WTC11 (cell line): ENCODE measurements at regions not wholly inside any gene's neighbourhood (a gene's known extent, or its start where the extent isn't known, plus 50 kb on each side); places are given as distances from the start of the nearest gene placed in this dataset.

ENCODE experiments used
- ATAC-seq: fragments of 200-7000 bp; cut with Tn5 transposase; 2 replicates; pipeline ENCODE4 v1.10.0; 2021; ENCODE audit warnings: mild to moderate bottlenecking, moderate library complexity
- CTCF ChIA-PET: fragments of 300-600 bp; sonication (Branson Sonifier 250); formaldehyde crosslinking; loops from one replicate; lab custom pipeline; 2021; ENCODE audit warnings: antibody characterized with exemption; lab: Charles Lee
- POLR2A ChIA-PET: fragments of 350-600 bp; sonication (Branson Sonifier 250); formaldehyde crosslinking; loops from one replicate; lab custom pipeline; 2021; ENCODE audit warnings: antibody characterized with exemption; lab: Charles Lee
- DNase-seq: peaks from one replicate; pipeline ENCODE4 v3.0.0; 2021; ENCODE audit warnings: low spot score
- H3K27ac Mint-ChIP-seq: 2 replicates; pipeline ENCODE4 v1.8.0; 2021; ENCODE audit warnings: mixed read lengths
- H3K27me3 Mint-ChIP-seq: 2 replicates; pipeline ENCODE4 v1.8.0; 2021; ENCODE audit warnings: low read depth, mild to moderate bottlenecking, moderate library complexity, mixed read lengths
- H3K36me3 Mint-ChIP-seq: 2 replicates; pipeline ENCODE4 v1.8.0; 2021; ENCODE audit warnings: mixed read lengths
- H3K4me1 Mint-ChIP-seq: 2 replicates; pipeline ENCODE4 v1.8.0; 2022; ENCODE audit warnings: mixed read lengths
- H3K4me3 Mint-ChIP-seq: 2 replicates; pipeline ENCODE4 v1.8.0; 2021; ENCODE audit warnings: mild to moderate bottlenecking, moderate library complexity, mixed read lengths
- H3K9me3 Mint-ChIP-seq: 2 replicates; pipeline ENCODE4 v1.8.0; 2021; ENCODE audit warnings: mixed read lengths
- CBFB ChIP-seq: sonication (generic); formaldehyde crosslinking; IDR thresholded peaks from 2 replicates; pipeline ENCODE4 v1.8.1; 2022; ENCODE audit warnings: mild to moderate bottlenecking, low read depth, missing genetic modification reagents
- FOXK1 ChIP-seq: sonication (generic); formaldehyde crosslinking; IDR thresholded peaks from 2 replicates; pipeline ENCODE4 v1.8.0; 2022; ENCODE audit warnings: mild to moderate bottlenecking, moderate library complexity, missing genetic modification reagents
- GABPB1 ChIP-seq: sonication (generic); formaldehyde crosslinking; IDR thresholded peaks from 2 replicates; pipeline ENCODE4 v1.8.1; 2023; ENCODE audit warnings: mild to moderate bottlenecking, missing genetic modification reagents
- GRHL2 ChIP-seq: fragments of 250-450 bp; sonication (Bioruptor Pico); IDR thresholded peaks from 2 replicates; pipeline ENCODE4 v1.8.0; 2022; ENCODE audit warnings: mild to moderate bottlenecking, moderate library complexity; ENCODE audit not compliant: insufficient replicate concordance, severe bottlenecking
- GTF2I ChIP-seq: fragments of 250-450 bp; sonication (Bioruptor Pico); conservative IDR thresholded peaks from 2 replicates; pipeline ENCODE4 v1.4.0; 2021; ENCODE audit warnings: mild to moderate bottlenecking
- JAZF1 ChIP-seq: fragments of 250-450 bp; sonication (Bioruptor Pico); IDR thresholded peaks from 2 replicates; pipeline ENCODE4 v1.9.0; 2021; ENCODE audit warnings: moderate library complexity, mild to moderate bottlenecking, inconsistent platforms
- JUN ChIP-seq: sonication (generic); formaldehyde crosslinking; IDR thresholded peaks from 2 replicates; pipeline ENCODE4 v1.8.0; 2023; ENCODE audit warnings: mild to moderate bottlenecking, missing genetic modification reagents
- MYBL2 ChIP-seq: sonication (generic); formaldehyde crosslinking; IDR thresholded peaks from 2 replicates; pipeline ENCODE4 v1.8.1; 2023; ENCODE audit warnings: mild to moderate bottlenecking, moderate library complexity, missing genetic modification reagents
- NFYB ChIP-seq: sonication (generic); formaldehyde crosslinking; conservative IDR thresholded peaks from 2 replicates; pipeline ENCODE4 v1.8.0; 2022; ENCODE audit warnings: low read depth, missing genetic modification reagents
- NR2C2 ChIP-seq: sonication (generic); formaldehyde crosslinking; IDR thresholded peaks from 2 replicates; pipeline ENCODE4 v1.8.0; 2022; ENCODE audit warnings: mild to moderate bottlenecking, missing genetic modification reagents
- OVOL2 ChIP-seq: fragments of 250-450 bp; sonication (Bioruptor Pico); IDR thresholded peaks from 2 replicates; pipeline ENCODE4 v1.9.0; 2021; ENCODE audit warnings: mild to moderate bottlenecking, borderline replicate concordance
- RORB ChIP-seq: fragments of 250-450 bp; sonication (Bioruptor Pico); IDR thresholded peaks from 2 replicates; pipeline ENCODE4 v1.9.0; 2021; ENCODE audit warnings: mild to moderate bottlenecking
- SMAD3 ChIP-seq: sonication (generic); formaldehyde crosslinking; IDR thresholded peaks from 2 replicates; pipeline ENCODE4 v1.8.0; 2022; ENCODE audit warnings: missing genetic modification reagents, mild to moderate bottlenecking, borderline replicate concordance
- SOX15 ChIP-seq: fragments of 250-450 bp; sonication (Bioruptor Pico); IDR thresholded peaks from 2 replicates; pipeline ENCODE4 v1.9.0; 2021; ENCODE audit warnings: mild to moderate bottlenecking
- TEAD4 ChIP-seq: sonication (generic); formaldehyde crosslinking; IDR thresholded peaks from 2 replicates; pipeline ENCODE4 v1.8.0; 2022; ENCODE audit warnings: mild to moderate bottlenecking, missing genetic modification reagents
- ZNF396 ChIP-seq: fragments of 250-450 bp; sonication (Bioruptor Pico); IDR thresholded peaks from 2 replicates; pipeline ENCODE4 v1.8.0; 2021; ENCODE audit warnings: mild to moderate bottlenecking, moderate library complexity, borderline replicate concordance
- ZNF671 ChIP-seq: fragments of 250-450 bp; sonication (Bioruptor Pico); IDR thresholded peaks from 2 replicates; pipeline ENCODE4 v1.8.0; 2021; ENCODE audit warnings: mild to moderate bottlenecking
- TF ChIP-seq, protein P1 (sequence below): sonication (generic); formaldehyde crosslinking; IDR thresholded peaks from 2 replicates; pipeline ENCODE4 v1.8.1; 2022; ENCODE audit warnings: low read depth, missing genetic modification reagents, borderline replicate concordance
- TF ChIP-seq, protein P2 (sequence below): fragments of 250-450 bp; sonication (Bioruptor Pico); IDR thresholded peaks from 2 replicates; pipeline ENCODE4 v2.1.2; 2022; ENCODE audit warnings: mild to moderate bottlenecking, moderate library complexity
- TF ChIP-seq, protein P3 (sequence below): fragments of 250-450 bp; sonication (Bioruptor Pico); IDR thresholded peaks from 2 replicates; pipeline ENCODE4 v1.9.0; 2021; ENCODE audit warnings: mild to moderate bottlenecking
- TF ChIP-seq, protein P4 (sequence below): sonication (generic); formaldehyde crosslinking; IDR thresholded peaks from 2 replicates; pipeline ENCODE4 v1.8.0; 2023; ENCODE audit warnings: missing genetic modification reagents, mild to moderate bottlenecking, borderline replicate concordance
- TF ChIP-seq, protein P5 (sequence below): fragments of 250-450 bp; sonication (Bioruptor Pico); IDR thresholded peaks from 2 replicates; pipeline ENCODE4 v1.8.0; 2021; ENCODE audit warnings: mild to moderate bottlenecking

DNA sequence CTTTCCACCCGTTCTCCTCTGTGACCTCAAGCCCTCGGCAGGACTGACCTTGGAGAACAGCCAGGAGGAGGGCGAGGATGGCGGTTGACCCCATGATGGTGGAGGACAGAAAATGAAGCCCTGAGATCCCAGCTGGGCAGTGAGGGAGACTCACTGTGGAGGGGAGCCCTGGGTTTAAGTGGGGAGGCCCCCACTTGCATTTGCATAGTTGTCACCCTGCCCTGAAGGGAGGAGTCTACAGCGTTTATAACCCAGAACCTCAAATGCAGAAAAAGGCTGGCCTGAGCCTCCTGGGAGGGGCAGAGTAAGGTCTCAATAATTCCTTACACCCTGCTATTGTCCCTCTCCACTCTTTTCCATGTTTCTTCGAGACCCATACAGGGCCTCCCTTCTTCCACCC is 1052.7 kb downstream of the TMEM121 start:
- CTCF ChIA-PET = no interaction called here
- peaks cover 86% of the 10 kb centered on the region for H3K9me3 Mint-ChIP-seq
- TF ChIP-seq, protein P1, sequence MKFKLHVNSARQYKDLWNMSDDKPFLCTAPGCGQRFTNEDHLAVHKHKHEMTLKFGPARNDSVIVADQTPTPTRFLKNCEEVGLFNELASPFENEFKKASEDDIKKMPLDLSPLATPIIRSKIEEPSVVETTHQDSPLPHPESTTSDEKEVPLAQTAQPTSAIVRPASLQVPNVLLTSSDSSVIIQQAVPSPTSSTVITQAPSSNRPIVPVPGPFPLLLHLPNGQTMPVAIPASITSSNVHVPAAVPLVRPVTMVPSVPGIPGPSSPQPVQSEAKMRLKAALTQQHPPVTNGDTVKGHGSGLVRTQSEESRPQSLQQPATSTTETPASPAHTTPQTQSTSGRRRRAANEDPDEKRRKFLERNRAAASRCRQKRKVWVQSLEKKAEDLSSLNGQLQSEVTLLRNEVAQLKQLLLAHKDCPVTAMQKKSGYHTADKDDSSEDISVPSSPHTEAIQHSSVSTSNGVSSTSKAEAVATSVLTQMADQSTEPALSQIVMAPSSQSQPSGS (CRISPR knock-in tag) = no peak
- TF ChIP-seq NFYB (CRISPR knock-in tag) (no peak), ZNF396 (CRISPR knock-in tag) (no peak), NR2C2 (CRISPR knock-in tag) (no peak), JUN (CRISPR knock-in tag) (no peak), GABPB1 (no peak), OVOL2 (no peak), RORB (CRISPR knock-in tag) (no peak), MYBL2 (no peak), SMAD3 (CRISPR knock-in tag) (no peak), CBFB (CRISPR knock-in tag) (no peak), TEAD4 (CRISPR knock-in tag) (no peak)
- TF ChIP-seq, protein P2, sequence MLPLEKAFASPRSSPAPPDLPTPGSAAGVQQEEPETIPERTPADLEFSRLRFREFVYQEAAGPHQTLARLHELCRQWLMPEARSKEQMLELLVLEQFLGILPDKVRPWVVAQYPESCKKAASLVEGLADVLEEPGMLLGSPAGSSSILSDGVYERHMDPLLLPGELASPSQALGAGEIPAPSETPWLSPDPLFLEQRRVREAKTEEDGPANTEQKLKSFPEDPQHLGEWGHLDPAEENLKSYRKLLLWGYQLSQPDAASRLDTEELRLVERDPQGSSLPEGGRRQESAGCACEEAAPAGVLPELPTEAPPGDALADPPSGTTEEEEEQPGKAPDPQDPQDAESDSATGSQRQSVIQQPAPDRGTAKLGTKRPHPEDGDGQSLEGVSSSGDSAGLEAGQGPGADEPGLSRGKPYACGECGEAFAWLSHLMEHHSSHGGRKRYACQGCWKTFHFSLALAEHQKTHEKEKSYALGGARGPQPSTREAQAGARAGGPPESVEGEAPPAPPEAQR (CRISPR knock-in tag) = no peak
- TF ChIP-seq, protein P3, sequence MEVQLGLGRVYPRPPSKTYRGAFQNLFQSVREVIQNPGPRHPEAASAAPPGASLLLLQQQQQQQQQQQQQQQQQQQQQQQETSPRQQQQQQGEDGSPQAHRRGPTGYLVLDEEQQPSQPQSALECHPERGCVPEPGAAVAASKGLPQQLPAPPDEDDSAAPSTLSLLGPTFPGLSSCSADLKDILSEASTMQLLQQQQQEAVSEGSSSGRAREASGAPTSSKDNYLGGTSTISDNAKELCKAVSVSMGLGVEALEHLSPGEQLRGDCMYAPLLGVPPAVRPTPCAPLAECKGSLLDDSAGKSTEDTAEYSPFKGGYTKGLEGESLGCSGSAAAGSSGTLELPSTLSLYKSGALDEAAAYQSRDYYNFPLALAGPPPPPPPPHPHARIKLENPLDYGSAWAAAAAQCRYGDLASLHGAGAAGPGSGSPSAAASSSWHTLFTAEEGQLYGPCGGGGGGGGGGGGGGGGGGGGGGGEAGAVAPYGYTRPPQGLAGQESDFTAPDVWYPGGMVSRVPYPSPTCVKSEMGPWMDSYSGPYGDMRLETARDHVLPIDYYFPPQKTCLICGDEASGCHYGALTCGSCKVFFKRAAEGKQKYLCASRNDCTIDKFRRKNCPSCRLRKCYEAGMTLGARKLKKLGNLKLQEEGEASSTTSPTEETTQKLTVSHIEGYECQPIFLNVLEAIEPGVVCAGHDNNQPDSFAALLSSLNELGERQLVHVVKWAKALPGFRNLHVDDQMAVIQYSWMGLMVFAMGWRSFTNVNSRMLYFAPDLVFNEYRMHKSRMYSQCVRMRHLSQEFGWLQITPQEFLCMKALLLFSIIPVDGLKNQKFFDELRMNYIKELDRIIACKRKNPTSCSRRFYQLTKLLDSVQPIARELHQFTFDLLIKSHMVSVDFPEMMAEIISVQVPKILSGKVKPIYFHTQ (CRISPR knock-in tag) = no peak
- TF ChIP-seq, protein P4, sequence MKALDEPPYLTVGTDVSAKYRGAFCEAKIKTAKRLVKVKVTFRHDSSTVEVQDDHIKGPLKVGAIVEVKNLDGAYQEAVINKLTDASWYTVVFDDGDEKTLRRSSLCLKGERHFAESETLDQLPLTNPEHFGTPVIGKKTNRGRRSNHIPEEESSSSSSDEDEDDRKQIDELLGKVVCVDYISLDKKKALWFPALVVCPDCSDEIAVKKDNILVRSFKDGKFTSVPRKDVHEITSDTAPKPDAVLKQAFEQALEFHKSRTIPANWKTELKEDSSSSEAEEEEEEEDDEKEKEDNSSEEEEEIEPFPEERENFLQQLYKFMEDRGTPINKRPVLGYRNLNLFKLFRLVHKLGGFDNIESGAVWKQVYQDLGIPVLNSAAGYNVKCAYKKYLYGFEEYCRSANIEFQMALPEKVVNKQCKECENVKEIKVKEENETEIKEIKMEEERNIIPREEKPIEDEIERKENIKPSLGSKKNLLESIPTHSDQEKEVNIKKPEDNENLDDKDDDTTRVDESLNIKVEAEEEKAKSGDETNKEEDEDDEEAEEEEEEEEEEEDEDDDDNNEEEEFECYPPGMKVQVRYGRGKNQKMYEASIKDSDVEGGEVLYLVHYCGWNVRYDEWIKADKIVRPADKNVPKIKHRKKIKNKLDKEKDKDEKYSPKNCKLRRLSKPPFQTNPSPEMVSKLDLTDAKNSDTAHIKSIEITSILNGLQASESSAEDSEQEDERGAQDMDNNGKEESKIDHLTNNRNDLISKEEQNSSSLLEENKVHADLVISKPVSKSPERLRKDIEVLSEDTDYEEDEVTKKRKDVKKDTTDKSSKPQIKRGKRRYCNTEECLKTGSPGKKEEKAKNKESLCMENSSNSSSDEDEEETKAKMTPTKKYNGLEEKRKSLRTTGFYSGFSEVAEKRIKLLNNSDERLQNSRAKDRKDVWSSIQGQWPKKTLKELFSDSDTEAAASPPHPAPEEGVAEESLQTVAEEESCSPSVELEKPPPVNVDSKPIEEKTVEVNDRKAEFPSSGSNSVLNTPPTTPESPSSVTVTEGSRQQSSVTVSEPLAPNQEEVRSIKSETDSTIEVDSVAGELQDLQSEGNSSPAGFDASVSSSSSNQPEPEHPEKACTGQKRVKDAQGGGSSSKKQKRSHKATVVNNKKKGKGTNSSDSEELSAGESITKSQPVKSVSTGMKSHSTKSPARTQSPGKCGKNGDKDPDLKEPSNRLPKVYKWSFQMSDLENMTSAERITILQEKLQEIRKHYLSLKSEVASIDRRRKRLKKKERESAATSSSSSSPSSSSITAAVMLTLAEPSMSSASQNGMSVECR (CRISPR knock-in tag) = no peak
- TF ChIP-seq, all 79 proteins: peak for 0
- ATAC-seq (no peak), DNase-seq (no peak)
- Mint-ChIP-seq H3K27me3 (peaks cover 4% of the 10 kb centered on the region), H3K4me3 (no peak overlapping the region), H3K4me1 (no peaks in the 10 kb centered on the region), H3K27ac (no peak overlapping the region), H3K36me3 (peaks cover 72% of the 10 kb centered on the region)
- POLR2A ChIA-PET = no interaction called here

DNA sequence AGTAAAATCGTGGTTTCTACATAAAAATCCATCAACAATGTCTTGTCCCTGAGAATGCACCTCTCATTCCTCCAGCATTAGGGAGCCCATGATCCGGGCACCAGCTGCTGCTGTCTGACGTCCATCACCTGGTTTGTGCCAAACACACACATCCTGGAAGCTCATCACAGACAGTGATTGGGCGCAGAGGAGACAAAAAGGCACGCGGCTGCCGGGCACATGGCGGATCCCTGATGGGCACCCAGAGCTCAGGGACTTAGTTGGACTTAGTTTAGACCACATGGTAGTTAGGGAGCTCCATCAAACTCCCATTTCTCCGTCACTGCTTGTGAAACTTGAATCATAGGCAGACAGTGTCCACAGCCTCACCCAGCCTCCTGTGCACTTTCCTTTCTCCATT is 1059.3 kb downstream of the TMEM121 start:
- POLR2A ChIA-PET = no interaction called here
- ATAC-seq (no peak), DNase-seq (no peak)
- CTCF ChIA-PET = no interaction called here
- no peak overlapping the region for H3K4me3 Mint-ChIP-seq
- no peaks in the 10 kb centered on the region for H3K4me1 Mint-ChIP-seq
- H3K27me3 Mint-ChIP-seq = peaks cover 4% of the 10 kb centered on the region
- H3K9me3 Mint-ChIP-seq = peaks cover 94% of the 10 kb centered on the region
- no peak overlapping the region for H3K27ac Mint-ChIP-seq
- peaks cover 89% of the 10 kb centered on the region for H3K36me3 Mint-ChIP-seq
- TF ChIP-seq JAZF1 (CRISPR knock-in tag) = no peak
- TF ChIP-seq, protein P5, sequence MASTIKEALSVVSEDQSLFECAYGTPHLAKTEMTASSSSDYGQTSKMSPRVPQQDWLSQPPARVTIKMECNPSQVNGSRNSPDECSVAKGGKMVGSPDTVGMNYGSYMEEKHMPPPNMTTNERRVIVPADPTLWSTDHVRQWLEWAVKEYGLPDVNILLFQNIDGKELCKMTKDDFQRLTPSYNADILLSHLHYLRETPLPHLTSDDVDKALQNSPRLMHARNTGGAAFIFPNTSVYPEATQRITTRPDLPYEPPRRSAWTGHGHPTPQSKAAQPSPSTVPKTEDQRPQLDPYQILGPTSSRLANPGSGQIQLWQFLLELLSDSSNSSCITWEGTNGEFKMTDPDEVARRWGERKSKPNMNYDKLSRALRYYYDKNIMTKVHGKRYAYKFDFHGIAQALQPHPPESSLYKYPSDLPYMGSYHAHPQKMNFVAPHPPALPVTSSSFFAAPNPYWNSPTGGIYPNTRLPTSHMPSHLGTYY (CRISPR knock-in tag) = no peak
- TF ChIP-seq FOXK1 (CRISPR knock-in tag) = no peak
- TF ChIP-seq GRHL2 (CRISPR knock-in tag) = no peak
- TF ChIP-seq, protein P4 (CRISPR knock-in tag) = no peak
- no peak for TF ChIP-seq SOX15 (CRISPR knock-in tag)
- TF ChIP-seq ZNF671 (CRISPR knock-in tag) = no peak
- TF ChIP-seq TEAD4 (CRISPR knock-in tag) = no peak
- no peak for TF ChIP-seq GTF2I (CRISPR knock-in tag)
